IMR-90 (cell line): ENCODE measurements at regions not wholly inside any gene's neighbourhood (a gene's known extent, or its start where the extent isn't known, plus 50 kb on each side); places are given as distances from the start of the nearest gene placed in this dataset.

Experiments
- ATAC-seq: fragments of 200-7000 bp; cut with Tn5 transposase; 2 replicates; pipeline ENCODE4 v1.9.1; 2020; ENCODE audit warnings: low read depth, mild to moderate bottlenecking, moderate library complexity
- BruUV-seq: library from RNA; stranded (reverse); fragments of 400-500 nt; replicated peaks from 2 replicates; lab custom pipeline; 2021; lab: Mats Ljungman, UMichigan
- CTCF ChIA-PET: fragments of 300-600 bp; formaldehyde crosslinking; extraction: SDS; loops from one replicate; lab custom pipeline; 2021; ENCODE audit warnings: antibody characterized with exemption; lab: Yijun Ruan, JAX
- POLR2A ChIA-PET: fragments of 300-600 bp; sonication (Branson Sonifier 250); formaldehyde crosslinking; loops from one replicate; lab custom pipeline; 2022; ENCODE audit warnings: antibody characterized with exemption; ENCODE audit not compliant: unreplicated experiment; lab: Charles Lee
- DNase-seq: peaks from one replicate; pipeline ENCODE4 v3.0.0; 2013
- H2AFZ ChIP-seq: replicated peaks from 2 replicates; pipeline ENCODE3; 2013; ENCODE audit warnings: low read length, mild to moderate bottlenecking; ENCODE audit not compliant: poor library complexity
- H2AK5ac ChIP-seq: 2 replicates; pipeline ENCODE4 v1.6.1; 2013; ENCODE audit warnings: low read depth, low read length, inconsistent platforms
- H2AK9ac ChIP-seq: replicated peaks from 2 replicates; pipeline ENCODE3; 2013; ENCODE audit warnings: mild to moderate bottlenecking, low read depth, low read length, moderate library complexity; ENCODE audit not compliant: poor library complexity
- H2BK120ac ChIP-seq: 2 replicates; pipeline ENCODE4 v1.6.1; 2013; ENCODE audit warnings: low read depth, low read length, inconsistent platforms
- H2BK15ac ChIP-seq: 3 replicates; pipeline ENCODE4 v1.6.1; 2013; ENCODE audit warnings: low read depth, low read length, inconsistent platforms
- H2BK20ac ChIP-seq: 2 replicates; pipeline ENCODE4 v1.6.1; 2013; ENCODE audit warnings: low read depth, mild to moderate bottlenecking, inconsistent platforms, low read length, moderate library complexity
- H2BK5ac ChIP-seq: 2 replicates; pipeline ENCODE4 v1.6.1; 2013; ENCODE audit warnings: mild to moderate bottlenecking, low read depth, low read length, inconsistent platforms; ENCODE audit not compliant: poor library complexity, severe bottlenecking
- H3K14ac ChIP-seq: replicated peaks from 2 replicates; pipeline ENCODE4 v1.6.1; 2013; ENCODE audit warnings: low read depth, low read length, inconsistent platforms
- H3K18ac ChIP-seq: 2 replicates; pipeline ENCODE4 v1.6.1; 2013; ENCODE audit warnings: low read depth, low read length, control low read depth
- H3K23ac ChIP-seq: 2 replicates; pipeline ENCODE4 v1.6.1; 2013; ENCODE audit warnings: low read depth, low read length, inconsistent platforms
- H3K27ac ChIP-seq: 2 replicates; pipeline ENCODE4 v1.5.1; 2013; ENCODE audit warnings: mild to moderate bottlenecking, control low read depth, low read length; ENCODE audit not compliant: insufficient read depth
- H3K27me3 ChIP-seq: 2 replicates; pipeline ENCODE4 v1.6.1; 2013; ENCODE audit warnings: low read length; ENCODE audit not compliant: control insufficient read depth, insufficient read depth
- H3K36me3 ChIP-seq: 2 replicates; pipeline ENCODE4 v1.6.1; 2013; ENCODE audit warnings: low read length, mixed read lengths; ENCODE audit not compliant: control insufficient read depth, insufficient read depth
- H3K4ac ChIP-seq: 2 replicates; pipeline ENCODE4 v1.6.1; 2013; ENCODE audit warnings: low read depth, low read length, inconsistent platforms
- H3K4me1 ChIP-seq: 2 replicates; pipeline ENCODE4 v1.6.1; 2013; ENCODE audit warnings: low read length, mixed read lengths; ENCODE audit not compliant: control insufficient read depth, insufficient read depth
- H3K4me2 ChIP-seq: 2 replicates; pipeline ENCODE4 v1.6.1; 2013; ENCODE audit warnings: low read depth, mild to moderate bottlenecking, control low read depth, low read length, moderate library complexity
- H3K4me3 ChIP-seq: 2 replicates; pipeline ENCODE4 v1.5.1; 2013; ENCODE audit warnings: low read depth, mild to moderate bottlenecking, control low read depth, low read length, moderate library complexity; ENCODE audit not compliant: insufficient read depth
- H3K56ac ChIP-seq: 2 replicates; pipeline ENCODE4 v1.6.1; 2013; ENCODE audit warnings: low read length, inconsistent platforms; ENCODE audit not compliant: insufficient read depth; ENCODE audit errors: extremely low read depth
- H3K79me1 ChIP-seq, 2 experiments: 2 replicates each; pipeline ENCODE4 v1.6.1; 2013; ENCODE audit warnings: low read length in 2 of 2, inconsistent platforms in 1 of 2, low read depth in 1 of 2
- H3K9ac ChIP-seq: 2 replicates; pipeline ENCODE4 v1.6.1; 2013; ENCODE audit warnings: low read depth, low read length, control low read depth
- H3K9me1 ChIP-seq: 2 replicates; pipeline ENCODE4 v1.6.1; 2013; ENCODE audit warnings: low read length, inconsistent platforms; ENCODE audit not compliant: insufficient read depth
- H3K9me3 ChIP-seq: 2 replicates; pipeline ENCODE4 v1.6.1; 2013; ENCODE audit warnings: low read length; ENCODE audit not compliant: control insufficient read depth, insufficient read depth
- H4K20me1 ChIP-seq: 2 replicates; pipeline ENCODE4 v1.6.1; 2013; ENCODE audit warnings: low read length, inconsistent platforms; ENCODE audit not compliant: insufficient read depth
- H4K5ac ChIP-seq: 2 replicates; pipeline ENCODE4 v1.6.1; 2013; ENCODE audit warnings: mild to moderate bottlenecking, low read depth, low read length, control low read depth
- H4K8ac ChIP-seq, 2 experiments: 2 replicates each; pipeline ENCODE4 v1.6.1; 2013; ENCODE audit warnings: low read depth in 2 of 2, low read length in 2 of 2, control low read depth in 1 of 2, inconsistent platforms in 1 of 2
- H4K91ac ChIP-seq: 2 replicates; pipeline ENCODE4 v1.6.1; 2013; ENCODE audit warnings: low read depth, low read length, inconsistent platforms; ENCODE audit not compliant: insufficient read depth
- CEBPB ChIP-seq: IDR thresholded peaks from 2 replicates; pipeline ENCODE4 v1.6.1; 2012; ENCODE audit warnings: low read depth, low read length, improper control_type of control experiment
- WGBS, 2 experiments: methylation state at CpG; one replicate each; pipeline versions ENCODE4 v1.1.5 to v1.1.7; 2013; ENCODE audit warnings: missing lambda C conversion rate in 2 of 2; ENCODE audit not compliant: insufficient read length in 1 of 2; ENCODE audit errors: extremely low coverage in 2 of 2; 5-methylcytosine and 5-hydroxymethylcytosine counted together
- dilution Hi-C: fragments of 300-500 bp; cut with HindIII; formaldehyde crosslinking; loops from one replicate; pipeline ENCODE4 v1.14.3; 2018; ENCODE audit warnings: low sequenced_read_pairs; ENCODE audit not compliant: unreplicated experiment
- in situ Hi-C: fragments of 300-500 bp; cut with MboI; formaldehyde crosslinking; loops from 3 replicates; pipeline ENCODE4 v1.14.3; 2019; ENCODE audit warnings: low sequenced_read_pairs, inconsistent platforms, mixed read lengths
- intact Hi-C: fragments of 100-400 bp; cut with micrococcal nuclease; formaldehyde crosslinking; loops from 2 replicates; pipeline ENCODE4 v1.10.0; 2022

DNA sequence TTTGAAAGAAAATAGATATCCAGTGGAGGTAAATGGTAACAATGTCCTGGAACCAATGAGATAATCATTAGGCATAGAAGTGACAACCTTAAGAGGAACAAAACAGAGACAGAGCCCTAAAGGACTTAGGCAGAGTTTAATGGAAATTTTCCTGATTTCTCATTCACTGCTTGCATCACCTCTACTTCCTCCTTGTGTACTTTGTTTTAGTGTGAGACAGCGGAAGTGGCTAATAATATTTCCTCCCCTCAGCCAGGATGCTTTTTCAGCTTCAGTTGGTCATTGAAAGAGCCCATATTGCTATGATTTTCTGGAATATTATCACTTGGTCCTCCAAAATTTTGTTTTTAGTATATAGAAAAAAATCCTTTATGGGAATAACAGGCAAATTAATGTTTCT is 153.4 kb upstream of the MPDZ start:
- Histone ChIP-seq H3K27me3 (peaks cover 10% of the 10 kb centered on the region), H4K5ac (no peak overlapping the region), H3K9ac (no peak overlapping the region), H4K20me1 (no peaks in the 10 kb centered on the region), H3K9me3 (no peaks in the 10 kb centered on the region), H3K36me3 (no peaks in the 10 kb centered on the region), H2AK5ac (no peak overlapping the region), H2AFZ (no peak overlapping the region), H3K9me1 (no peaks in the 10 kb centered on the region), H3K4me2 (no peak overlapping the region), H2BK5ac (no peak overlapping the region), H3K4me3 (no peak overlapping the region), H3K56ac (no peak overlapping the region), H2BK20ac (no peak overlapping the region), H4K8ac (no peak overlapping the region), H3K18ac (no peak overlapping the region), H3K27ac (no peak overlapping the region), H2BK15ac (no peak overlapping the region), H3K23ac (no peak overlapping the region), H3K14ac (no peak overlapping the region), H4K91ac (no peak overlapping the region), H3K4ac (no peak overlapping the region), H3K4me1 (no peaks in the 10 kb centered on the region), H2AK9ac (no peak overlapping the region), H2BK120ac (no peak overlapping the region), H3K79me1 (no peaks in the 10 kb centered on the region)
- ChIA-PET POLR2A (no interaction called here), CTCF (no interaction called here)
- DNase-seq (no peak), ATAC-seq (no peak)
- intact Hi-C loops (no loop called here), in situ Hi-C loops (no loop called here), dilution Hi-C loops (loop anchor here (25.0 kb wide), 1 partner anchor 1004 kb away; no protein-coding TSS in a partner anchor)
- WGBS, 2 experiments, result no CpG with 5 or more reads among the region's 1 CpG
- TF ChIP-seq CEBPB, result no peak
- BruUV-seq, result no TSS peak
